Astrocyte of the hippocampus (primary cell): ENCODE measurements at regions not wholly inside any gene's neighbourhood (a gene's known extent, or its start where the extent isn't known, plus 50 kb on each side); places are given as distances from the start of the nearest gene placed in this dataset.
"Not testable (repeated sequence)": the region's sequence is repeated elsewhere in the genome, so short reads cannot be mapped to it uniquely, and the experiment has no call there.

Experiments
- DNase-seq: peaks from one replicate; pipeline ENCODE4 v3.0.0; 2011; ENCODE audit warnings: low read depth, low spot score

DNA sequence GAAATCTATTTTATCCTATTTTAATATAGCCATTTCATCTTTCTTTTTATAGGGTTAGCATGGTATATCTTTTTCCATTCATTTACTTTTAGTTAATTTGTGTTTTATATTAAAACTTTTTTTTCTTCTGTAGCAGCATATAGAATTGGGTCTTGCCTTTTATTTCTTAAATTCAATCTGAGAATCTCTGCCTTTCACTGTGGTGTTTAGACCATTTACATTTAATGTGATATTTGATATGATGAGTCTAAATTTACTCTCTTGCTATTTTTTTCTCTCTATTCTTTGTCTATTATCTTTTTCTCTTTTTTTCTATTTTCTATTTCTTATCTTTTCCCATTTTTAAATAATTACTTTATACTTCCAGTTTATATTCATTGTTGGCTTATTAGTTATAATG lies 105.4 kb upstream of the HAND2 start:
- no peak for DNase-seq

DNA sequence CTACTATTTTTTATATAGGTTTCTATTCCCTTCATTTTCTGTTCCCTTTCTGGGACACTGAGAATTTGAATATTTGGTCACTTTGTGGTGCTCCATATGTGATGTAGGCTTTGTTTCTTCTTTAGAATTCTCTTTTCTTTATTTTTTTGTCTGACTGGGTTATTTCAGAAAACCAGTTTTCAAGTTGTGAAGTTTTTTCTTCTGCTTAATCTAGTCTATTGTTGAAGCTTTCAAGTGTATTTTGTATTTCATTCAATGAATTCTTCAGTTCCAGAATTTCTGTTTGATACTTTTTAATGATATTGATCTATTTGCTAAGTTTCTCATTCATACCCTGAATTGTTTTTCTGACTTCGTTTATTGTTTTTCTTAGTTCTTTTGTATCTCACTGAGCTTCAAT lies 96.2 kb upstream of the HAND2 start:
- no peak for DNase-seq

DNA sequence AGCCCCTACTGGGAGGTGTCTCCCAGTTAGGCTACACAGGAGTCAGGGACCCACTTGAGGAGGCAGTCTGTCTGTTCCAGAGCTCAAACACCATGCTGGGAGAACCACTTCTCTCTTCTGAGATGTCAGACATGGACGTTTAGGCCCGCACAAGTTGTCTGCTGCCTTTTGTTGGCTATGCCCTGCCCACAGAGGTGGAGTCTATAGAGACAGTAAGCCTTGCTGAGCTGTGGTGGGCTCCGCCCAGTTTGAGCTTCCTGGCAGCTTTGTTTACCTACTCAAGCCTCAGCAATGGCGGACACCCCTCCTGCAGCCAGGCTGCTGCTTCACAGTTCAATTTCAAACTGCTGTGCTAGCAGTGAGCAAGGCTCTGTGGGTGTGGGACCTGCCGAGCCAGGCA lies 88.6 kb upstream of the HAND2 start:
- DNase-seq, result not testable (repeated sequence)

DNA sequence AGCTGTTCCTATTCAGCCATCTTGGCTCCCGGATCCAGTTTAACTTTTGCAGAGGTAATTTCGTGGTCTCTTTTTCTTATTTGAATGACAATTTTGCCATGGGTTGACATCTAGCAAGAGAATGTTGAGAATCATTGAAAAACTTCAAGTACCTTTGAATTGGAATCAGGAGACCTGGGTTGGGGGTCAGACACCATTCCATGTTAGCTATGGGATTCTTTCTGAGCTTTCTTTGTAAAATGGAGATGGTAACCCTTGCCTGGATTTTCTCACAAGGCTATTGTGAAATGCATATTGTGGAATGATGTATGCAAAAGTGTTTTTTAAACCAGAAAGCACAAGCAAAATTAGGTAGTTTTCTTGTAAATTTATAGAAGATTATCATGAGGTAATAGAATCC lies 79.1 kb upstream of the HAND2 start:
- no peak for DNase-seq

DNA sequence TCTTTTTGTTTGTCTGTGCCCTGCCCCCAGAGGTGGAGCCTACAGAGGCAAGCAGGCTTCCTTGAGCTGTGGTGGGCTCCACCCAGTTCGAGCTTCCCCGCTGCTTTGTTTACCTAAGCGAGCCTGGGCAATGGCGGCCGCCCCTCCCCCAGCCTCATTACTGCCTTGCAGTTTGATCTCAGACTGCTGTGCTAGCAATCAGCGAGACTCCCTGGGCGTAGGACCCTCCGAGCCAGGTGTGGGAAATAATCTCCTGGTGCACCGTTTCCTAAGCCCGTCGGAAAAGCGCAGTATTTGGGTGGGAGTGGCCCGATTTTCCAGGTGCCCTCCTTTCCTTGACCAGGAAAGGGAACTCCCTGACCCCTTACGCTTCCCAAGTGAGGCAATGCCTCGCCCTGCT lies 78.6 kb upstream of the HAND2 start:
- not testable (repeated sequence) for DNase-seq

DNA sequence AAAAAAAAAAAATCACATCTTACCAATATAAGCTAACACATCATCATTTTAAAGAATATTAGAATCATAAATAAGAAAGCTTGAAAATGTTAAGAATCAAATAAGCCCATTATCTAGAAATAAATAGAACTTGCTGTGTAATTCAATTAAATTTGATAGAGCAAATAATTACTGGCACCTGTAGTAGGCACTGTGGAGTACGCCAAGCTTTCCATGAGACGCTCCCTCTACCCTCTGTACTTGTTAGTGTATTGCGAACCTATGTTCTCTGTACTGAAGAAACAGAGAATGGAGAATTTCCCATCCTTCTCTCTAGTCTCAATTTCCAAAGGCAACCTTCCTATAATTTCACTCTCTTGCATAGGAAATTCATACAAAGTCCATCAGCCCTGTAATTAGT lies 61.7 kb upstream of the HAND2 start:
- no peak for DNase-seq

DNA sequence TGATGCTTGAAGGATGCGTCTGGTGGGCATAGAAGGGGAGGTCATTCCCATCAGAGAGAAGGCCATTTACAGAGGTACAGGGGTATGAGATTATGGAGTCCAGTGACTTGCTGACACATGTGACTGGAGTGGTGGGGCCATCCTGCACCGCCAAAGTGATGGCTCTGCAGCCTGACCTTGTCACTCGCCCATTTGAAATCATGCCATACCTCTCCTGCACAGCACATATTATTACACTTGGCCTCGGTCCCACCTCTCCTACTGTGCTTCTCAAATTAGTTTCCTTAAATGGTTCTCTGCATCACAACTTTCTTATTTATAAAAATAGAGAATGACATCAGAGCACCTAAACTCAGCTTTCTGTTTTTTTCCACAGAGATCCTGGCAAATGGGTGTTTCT lies 60.7 kb upstream of the HAND2 start:
- DNase-seq, result no peak

DNA sequence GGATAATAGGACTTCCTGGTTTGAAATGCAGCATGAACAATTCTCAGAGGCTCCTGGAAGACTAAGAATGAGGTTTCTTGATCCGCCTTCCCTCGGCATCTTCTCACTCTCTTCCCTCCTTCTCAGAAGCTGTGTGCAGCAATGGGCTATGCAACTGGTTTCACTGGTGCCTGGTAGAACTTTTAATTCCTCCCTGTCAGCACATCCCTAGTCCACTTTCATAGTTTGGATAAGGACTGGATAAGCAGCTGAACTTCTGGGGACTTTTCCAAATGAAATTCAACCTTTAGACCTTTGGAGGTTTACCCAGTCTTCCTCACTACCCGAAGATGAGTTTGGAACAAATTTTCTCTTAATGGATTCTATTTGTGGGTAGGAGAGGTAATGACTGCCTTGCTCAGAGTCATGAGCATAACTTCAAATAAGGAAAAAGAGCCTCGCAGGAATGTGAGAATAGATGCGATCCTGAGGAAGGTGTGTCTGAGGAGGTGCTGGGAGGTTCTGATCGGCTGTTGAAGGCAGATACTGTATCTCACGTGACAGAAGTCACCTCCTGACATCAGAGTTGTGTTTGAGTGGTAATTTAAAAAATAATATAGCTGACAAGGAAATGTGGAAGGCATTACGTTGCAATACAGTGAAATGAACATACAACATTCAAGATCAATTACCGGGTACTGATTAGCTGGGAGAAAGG lies 56.0 kb upstream of the HAND2 start:
- DNase-seq, result no peak

DNA sequence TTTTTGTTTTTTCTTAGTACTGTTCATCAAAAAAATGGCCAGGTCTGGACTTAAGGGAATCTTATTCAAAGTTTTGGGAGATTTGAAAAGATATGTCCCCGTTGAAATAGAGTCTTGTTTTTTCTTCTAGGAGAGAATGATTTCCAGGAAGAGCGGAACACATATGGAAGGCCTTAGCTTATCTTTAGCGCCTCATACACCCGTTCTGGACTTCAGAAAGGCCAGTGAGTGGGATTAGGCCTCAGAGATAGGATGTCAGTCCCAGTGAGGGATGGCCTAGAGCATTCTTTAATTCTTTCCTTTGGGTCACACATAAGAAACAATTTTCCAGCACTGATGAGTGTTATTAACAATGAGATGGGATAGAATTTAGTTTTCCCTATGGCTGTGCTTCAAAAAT lies 54.5 kb upstream of the HAND2 start:
- no peak for DNase-seq
